H9 (cell line): ENCODE measurements at regions not wholly inside any gene's neighbourhood (a gene's known extent, or its start where the extent isn't known, plus 50 kb on each side); places are given as distances from the start of the nearest gene placed in this dataset.

Source experiments
- DNase-seq: peaks from one replicate; pipeline ENCODE4 v3.0.0-alpha.2; 2017
- H2AFZ ChIP-seq: one replicate; pipeline ENCODE4 v1.6.1; 2013; ENCODE audit warnings: mild to moderate bottlenecking, low read length, control low read depth, moderate library complexity
- H2AK5ac ChIP-seq: 2 replicates; pipeline ENCODE4 v1.6.1; 2013; ENCODE audit warnings: low read length, control low read depth, mixed read lengths; ENCODE audit not compliant: insufficient read length
- H2BK120ac ChIP-seq: one replicate; pipeline ENCODE4 v1.6.1; 2013; ENCODE audit warnings: low read depth, mild to moderate bottlenecking, low read length, control low read depth, inconsistent platforms; ENCODE audit not compliant: poor library complexity, severe bottlenecking
- H2BK12ac ChIP-seq: 2 replicates; pipeline ENCODE4 v1.6.1; 2013; ENCODE audit warnings: low read length, control low read depth, mixed read lengths, low read depth; ENCODE audit not compliant: insufficient read length
- H2BK15ac ChIP-seq: 2 replicates; pipeline ENCODE4 v1.6.1; 2013; ENCODE audit warnings: low read depth, low read length, control low read depth
- H2BK20ac ChIP-seq: one replicate; pipeline ENCODE4 v1.6.1; 2013; ENCODE audit warnings: low read depth, mild to moderate bottlenecking, low read length, control low read depth, inconsistent platforms; ENCODE audit not compliant: poor library complexity, severe bottlenecking
- H2BK5ac ChIP-seq: 2 replicates; pipeline ENCODE4 v1.6.1; 2013; ENCODE audit warnings: low read length, control low read depth, mixed read lengths; ENCODE audit not compliant: insufficient read length
- H3K14ac ChIP-seq: 2 replicates; pipeline ENCODE4 v1.6.1; 2013; ENCODE audit warnings: low read length, control low read depth; ENCODE audit not compliant: insufficient read depth
- H3K18ac ChIP-seq: 2 replicates; pipeline ENCODE4 v1.6.1; 2013; ENCODE audit warnings: low read depth, mild to moderate bottlenecking, mixed read lengths, low read length, control low read depth; ENCODE audit not compliant: insufficient read length
- H3K23ac ChIP-seq: 2 replicates; pipeline ENCODE4 v1.6.1; 2013; ENCODE audit warnings: low read length, control low read depth, mixed read lengths, low read depth; ENCODE audit not compliant: insufficient read length
- H3K23me2 ChIP-seq: 2 replicates; pipeline ENCODE4 v1.6.1; 2013; ENCODE audit warnings: low read depth, mild to moderate bottlenecking, mixed read lengths, low read length, control low read depth; ENCODE audit not compliant: insufficient read length, poor library complexity, severe bottlenecking
- H3K27ac ChIP-seq: 2 replicates; pipeline ENCODE4 v1.5.1; 2013; ENCODE audit warnings: low read length, control low read depth, mixed read lengths, low read depth; ENCODE audit not compliant: insufficient read length
- H3K27me3 ChIP-seq: 2 replicates; pipeline ENCODE4 v1.6.1; 2013; ENCODE audit warnings: low read length, control low read depth, inconsistent platforms; ENCODE audit not compliant: insufficient read depth
- H3K4ac ChIP-seq: 2 replicates; pipeline ENCODE4 v1.6.1; 2013; ENCODE audit warnings: low read depth, mild to moderate bottlenecking, control low read depth, inconsistent platforms, low read length, moderate library complexity
- H3K4me1 ChIP-seq: 2 replicates; pipeline ENCODE4 v1.6.1; 2013; ENCODE audit warnings: low read length, control low read depth, inconsistent platforms; ENCODE audit not compliant: insufficient read depth
- H3K4me2 ChIP-seq: 2 replicates; pipeline ENCODE4 v1.6.1; 2013; ENCODE audit warnings: low read length, control low read depth, mixed read lengths; ENCODE audit not compliant: insufficient read length, insufficient read depth
- H3K56ac ChIP-seq: 2 replicates; pipeline ENCODE4 v1.6.1; 2013; ENCODE audit warnings: low read depth, mild to moderate bottlenecking, mixed read lengths, low read length, control low read depth; ENCODE audit not compliant: insufficient read length
- H3K79me1 ChIP-seq: 2 replicates; pipeline ENCODE4 v1.6.1; 2013; ENCODE audit warnings: low read depth, mild to moderate bottlenecking, moderate library complexity, low read length, control low read depth, inconsistent platforms; ENCODE audit not compliant: insufficient read depth, poor library complexity, severe bottlenecking
- H3K79me2 ChIP-seq: 2 replicates; pipeline ENCODE4 v1.6.1; 2013; ENCODE audit warnings: low read length, control low read depth, inconsistent platforms; ENCODE audit not compliant: insufficient read depth
- H3K9ac ChIP-seq: 2 replicates; pipeline ENCODE4 v1.6.1; 2013; ENCODE audit warnings: low read length, control low read depth, mixed read lengths; ENCODE audit not compliant: insufficient read length; ENCODE audit errors: extremely low read depth
- H3K9me3 ChIP-seq: one replicate; pipeline ENCODE4 v1.6.1; 2013; ENCODE audit warnings: low read depth, low read length, inconsistent platforms; ENCODE audit not compliant: control insufficient read depth
- H3T11ph ChIP-seq: one replicate; pipeline ENCODE4 v1.6.1; 2013; ENCODE audit warnings: mild to moderate bottlenecking, low read length, control low read depth, inconsistent platforms
- H4K20me1 ChIP-seq: one replicate; pipeline ENCODE4 v1.6.1; 2013; ENCODE audit not compliant: control insufficient read depth, insufficient read length, insufficient read depth
- H4K5ac ChIP-seq: 2 replicates; pipeline ENCODE4 v1.6.1; 2013; ENCODE audit warnings: low read depth, mild to moderate bottlenecking, mixed read lengths, low read length, control low read depth; ENCODE audit not compliant: insufficient read length
- H4K8ac ChIP-seq: replicated peaks from 2 replicates; pipeline ENCODE4 v1.6.1; 2013; ENCODE audit warnings: low read length, control low read depth, mixed read lengths, low read depth; ENCODE audit not compliant: insufficient read length
- H4K91ac ChIP-seq: 2 replicates; pipeline ENCODE4 v1.6.1; 2013; ENCODE audit warnings: low read depth, mild to moderate bottlenecking, moderate library complexity, mixed read lengths, low read length, control low read depth; ENCODE audit not compliant: insufficient read length
- H3K27ac Mint-ChIP-seq, 3 experiments: 2 replicates in 2 of 3; 3 replicates in 1 of 3; pipeline ENCODE4 v1.8.0; 2020 to 2021; ENCODE audit warnings: mixed read lengths in 3 of 3, mild to moderate bottlenecking in 1 of 3, moderate library complexity in 1 of 3
- H3K27me3 Mint-ChIP-seq: 2 replicates; pipeline ENCODE4 v1.8.0; 2021; ENCODE audit warnings: low read depth, mild to moderate bottlenecking, moderate library complexity, mixed read lengths
- H3K36me3 Mint-ChIP-seq, 3 experiments: 2 replicates in 2 of 3; 3 replicates in 1 of 3; pipeline ENCODE4 v1.8.0; 2020 to 2021; ENCODE audit warnings: low read depth in 3 of 3, mixed read lengths in 3 of 3; ENCODE audit not compliant: insufficient read depth in 1 of 3
- H3K4me1 Mint-ChIP-seq, 2 experiments: 2 replicates each; pipeline ENCODE4 v1.8.0; 2020; ENCODE audit warnings: mixed read lengths in 2 of 2
- H3K4me3 Mint-ChIP-seq, 2 experiments: 2 replicates in 1 of 2; 3 replicates in 1 of 2; pipeline ENCODE4 v1.8.0; 2020 to 2021; ENCODE audit warnings: mild to moderate bottlenecking in 2 of 2, mixed read lengths in 2 of 2, moderate library complexity in 1 of 2
- H3K9me3 Mint-ChIP-seq, 2 experiments: 2 replicates in 1 of 2; 3 replicates in 1 of 2; pipeline ENCODE4 v1.8.0; 2020; ENCODE audit warnings: mild to moderate bottlenecking in 2 of 2, mixed read lengths in 2 of 2, moderate library complexity in 1 of 2
- WGBS: extraction: QIAGEN DNeasy Blood & Tissue Kit; methylation state at CpG from one replicate; pipeline ENCODE4 v1.1.7; 2013; ENCODE audit warnings: missing lambda C conversion rate, low lambda C conversion rate, mixed read lengths; ENCODE audit not compliant: insufficient read length; ENCODE audit errors: extremely low coverage; 5-methylcytosine and 5-hydroxymethylcytosine counted together
- TF ChIP-seq, protein P1 (sequence below): fragments of 200-600 bp; sonication (generic); conservative IDR thresholded peaks from 3 replicates; pipeline ENCODE4 v1.8.0; 2021; ENCODE audit warnings: antibody characterized with exemption, mild to moderate bottlenecking

DNA sequence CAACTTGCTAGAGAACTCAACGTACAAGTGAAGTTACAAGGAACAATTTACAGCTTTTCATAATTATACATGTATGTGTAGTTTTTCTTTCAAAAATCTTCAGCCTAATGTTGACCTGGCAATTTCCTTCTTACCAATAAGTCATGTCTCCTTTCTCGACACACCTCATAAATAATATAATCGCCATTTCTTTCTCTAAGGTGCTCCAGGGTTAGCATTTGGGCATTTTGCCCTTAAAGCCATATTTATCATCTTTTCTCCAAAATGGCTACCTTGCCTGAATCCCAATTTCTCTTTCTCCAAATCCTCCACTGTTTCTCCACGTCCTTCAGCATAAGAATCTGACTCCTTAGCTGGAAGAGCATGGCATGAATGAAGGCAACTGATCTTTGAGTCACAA is 50.3 kb upstream of the RAB27B start:
- Mint-ChIP-seq H3K27ac (no peak overlapping the region), H3K36me3 (no peaks in the 10 kb centered on the region), H3K27me3 (no peaks in the 10 kb centered on the region), H3K4me1 (no peaks in the 10 kb centered on the region), H3K9me3 (no peaks in the 10 kb centered on the region), H3K4me3 (no peak overlapping the region)
- no peaks in the 10 kb centered on the region for H4K20me1 ChIP-seq
- H2BK12ac ChIP-seq: no peak overlapping the region
- no CpG with 5 or more reads among the region's 4 CpGs for WGBS
- H3K9me3 ChIP-seq: no peaks in the 10 kb centered on the region
- H4K8ac ChIP-seq: no peak overlapping the region
- H3K4me2 ChIP-seq: no peak overlapping the region
- H4K5ac ChIP-seq: no peak overlapping the region
- no peak overlapping the region for H3K14ac ChIP-seq
- no peak overlapping the region for H2AFZ ChIP-seq
- no peak overlapping the region for H3K23ac ChIP-seq
- H4K91ac ChIP-seq: no peak overlapping the region
- H3K9ac ChIP-seq: no peak overlapping the region
- no peak overlapping the region for H3T11ph ChIP-seq
- TF ChIP-seq, protein P1, sequence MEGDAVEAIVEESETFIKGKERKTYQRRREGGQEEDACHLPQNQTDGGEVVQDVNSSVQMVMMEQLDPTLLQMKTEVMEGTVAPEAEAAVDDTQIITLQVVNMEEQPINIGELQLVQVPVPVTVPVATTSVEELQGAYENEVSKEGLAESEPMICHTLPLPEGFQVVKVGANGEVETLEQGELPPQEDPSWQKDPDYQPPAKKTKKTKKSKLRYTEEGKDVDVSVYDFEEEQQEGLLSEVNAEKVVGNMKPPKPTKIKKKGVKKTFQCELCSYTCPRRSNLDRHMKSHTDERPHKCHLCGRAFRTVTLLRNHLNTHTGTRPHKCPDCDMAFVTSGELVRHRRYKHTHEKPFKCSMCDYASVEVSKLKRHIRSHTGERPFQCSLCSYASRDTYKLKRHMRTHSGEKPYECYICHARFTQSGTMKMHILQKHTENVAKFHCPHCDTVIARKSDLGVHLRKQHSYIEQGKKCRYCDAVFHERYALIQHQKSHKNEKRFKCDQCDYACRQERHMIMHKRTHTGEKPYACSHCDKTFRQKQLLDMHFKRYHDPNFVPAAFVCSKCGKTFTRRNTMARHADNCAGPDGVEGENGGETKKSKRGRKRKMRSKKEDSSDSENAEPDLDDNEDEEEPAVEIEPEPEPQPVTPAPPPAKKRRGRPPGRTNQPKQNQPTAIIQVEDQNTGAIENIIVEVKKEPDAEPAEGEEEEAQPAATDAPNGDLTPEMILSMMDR: no peak
- no peak overlapping the region for H2BK120ac ChIP-seq
- H3K4ac ChIP-seq: no peak overlapping the region
- H3K79me2 ChIP-seq: no peaks in the 10 kb centered on the region
- no peaks in the 10 kb centered on the region for H3K4me1 ChIP-seq
- DNase-seq: no peak
- no peaks in the 10 kb centered on the region for H3K27me3 ChIP-seq
- no peak overlapping the region for H3K18ac ChIP-seq
- no peak overlapping the region for H2AK5ac ChIP-seq
- no peaks in the 10 kb centered on the region for H3K23me2 ChIP-seq
- H2BK15ac ChIP-seq: no peak overlapping the region
- no peak overlapping the region for H3K27ac ChIP-seq
- no peaks in the 10 kb centered on the region for H3K79me1 ChIP-seq
- H2BK20ac ChIP-seq: no peak overlapping the region
- H2BK5ac ChIP-seq: no peak overlapping the region
- H3K56ac ChIP-seq: no peak overlapping the region
